ENCODE measurements at regions not wholly inside any gene's neighbourhood (a gene's known extent, or its start where the extent isn't known, plus 50 kb on each side); places are given as distances from the start of the nearest gene placed in this dataset.

- Histone ChIP-seq H3K4me1 (ENCODE audit: control insufficient read depth, low read length) (no peaks in the 10 kb centered on the region), H3K4me2 (ENCODE audit: low read length) (no peak overlapping the region), H3F3A (ENCODE audit: control insufficient read depth, insufficient read depth) (no peaks in the 10 kb centered on the region), H3K36me3 (ENCODE audit: control insufficient read depth, low read length) (no peaks in the 10 kb centered on the region), H3K4me3 (ENCODE audit: low read length) (no peak overlapping the region), H3K9me2 (replicated peaks; ENCODE audit: control insufficient read depth, low read length) (no peaks in the 10 kb centered on the region), H3K9me3 (ENCODE audit: control insufficient read depth, insufficient read depth, low read length) (no peaks in the 10 kb centered on the region), H3K27me3 (ENCODE audit: control insufficient read depth, low read length) (no peaks in the 10 kb centered on the region), H3K27ac (ENCODE audit: low read depth, low read length) (no peak overlapping the region), H3K79me2 (ENCODE audit: control insufficient read depth, low read length) (no peaks in the 10 kb centered on the region), H4K20me1 (ENCODE audit: control insufficient read depth, insufficient read depth, low read depth, low read length) (no peaks in the 10 kb centered on the region)
- TF ChIP-seq CTCF (IDR thresholded peaks at IDR 0.05; ENCODE audit: low read depth, low read length, poor library complexity, severe bottlenecking) (no peak), EZH2phosphoT487 (IDR thresholded peaks at IDR 0.05; ENCODE audit: borderline replicate concordance, low read length) (no peak)
Measured at GRCh38 chr7:17620566-17620965, 319.7 kb downstream of the SNX13 start.

GRCh38 chr7:17622451-17622850 lies 317.8 kb downstream of the SNX13 start:
- H3K4me2 ChIP-seq (ENCODE audit: low read length), result no peak overlapping the region
- TF ChIP-seq CTCF (IDR thresholded peaks at IDR 0.05; ENCODE audit: low read depth, low read length, poor library complexity, severe bottlenecking), result no peak
- no peak for TF ChIP-seq EZH2phosphoT487 (IDR thresholded peaks at IDR 0.05; ENCODE audit: borderline replicate concordance, low read length)
- no peaks in the 10 kb centered on the region for H3F3A ChIP-seq (ENCODE audit: control insufficient read depth, insufficient read depth)
- no peak overlapping the region for H3K4me3 ChIP-seq (ENCODE audit: low read length)
- H3K9me2 ChIP-seq (replicated peaks; ENCODE audit: control insufficient read depth, low read length), result no peaks in the 10 kb centered on the region
- no peaks in the 10 kb centered on the region for H3K4me1 ChIP-seq (ENCODE audit: control insufficient read depth, low read length)
- H3K36me3 ChIP-seq (ENCODE audit: control insufficient read depth, low read length), result no peaks in the 10 kb centered on the region
- no peaks in the 10 kb centered on the region for H3K27me3 ChIP-seq (ENCODE audit: control insufficient read depth, low read length)
- H4K20me1 ChIP-seq (ENCODE audit: control insufficient read depth, insufficient read depth, low read depth, low read length), result no peaks in the 10 kb centered on the region
- H3K27ac ChIP-seq (ENCODE audit: low read depth, low read length), result no peak overlapping the region
- no peaks in the 10 kb centered on the region for H3K79me2 ChIP-seq (ENCODE audit: control insufficient read depth, low read length)
- H3K9me3 ChIP-seq (ENCODE audit: control insufficient read depth, insufficient read depth, low read length), result no peaks in the 10 kb centered on the region

- H3K9me2 ChIP-seq (replicated peaks; ENCODE audit: control insufficient read depth, low read length), result no peaks in the 10 kb centered on the region
- H3K79me2 ChIP-seq (ENCODE audit: control insufficient read depth, low read length), result no peaks in the 10 kb centered on the region
- H3K4me2 ChIP-seq (ENCODE audit: low read length), result no peak overlapping the region
- no peaks in the 10 kb centered on the region for H3K4me1 ChIP-seq (ENCODE audit: control insufficient read depth, low read length)
- TF ChIP-seq EZH2phosphoT487 (IDR thresholded peaks at IDR 0.05; ENCODE audit: borderline replicate concordance, low read length), result no peak
- no peak for TF ChIP-seq CTCF (IDR thresholded peaks at IDR 0.05; ENCODE audit: low read depth, low read length, poor library complexity, severe bottlenecking)
- H3K27me3 ChIP-seq (ENCODE audit: control insufficient read depth, low read length), result no peaks in the 10 kb centered on the region
- no peaks in the 10 kb centered on the region for H3K9me3 ChIP-seq (ENCODE audit: control insufficient read depth, insufficient read depth, low read length)
- H3K4me3 ChIP-seq (ENCODE audit: low read length), result no peak overlapping the region
- H4K20me1 ChIP-seq (ENCODE audit: control insufficient read depth, insufficient read depth, low read depth, low read length), result no peaks in the 10 kb centered on the region
- H3K36me3 ChIP-seq (ENCODE audit: control insufficient read depth, low read length), result no peaks in the 10 kb centered on the region
- H3K27ac ChIP-seq (ENCODE audit: low read depth, low read length), result no peak overlapping the region
- no peaks in the 10 kb centered on the region for H3F3A ChIP-seq (ENCODE audit: control insufficient read depth, insufficient read depth)
Measured at GRCh38 chr7:17623546-17624185, 316.6 kb downstream of the SNX13 start.

Measured in DOHH2 (cell line).